ENCODE measurements at regions not wholly inside any gene's neighbourhood (a gene's known extent, or its start where the extent isn't known, plus 50 kb on each side); places are given as distances from the start of the nearest gene placed in this dataset.

DNA sequence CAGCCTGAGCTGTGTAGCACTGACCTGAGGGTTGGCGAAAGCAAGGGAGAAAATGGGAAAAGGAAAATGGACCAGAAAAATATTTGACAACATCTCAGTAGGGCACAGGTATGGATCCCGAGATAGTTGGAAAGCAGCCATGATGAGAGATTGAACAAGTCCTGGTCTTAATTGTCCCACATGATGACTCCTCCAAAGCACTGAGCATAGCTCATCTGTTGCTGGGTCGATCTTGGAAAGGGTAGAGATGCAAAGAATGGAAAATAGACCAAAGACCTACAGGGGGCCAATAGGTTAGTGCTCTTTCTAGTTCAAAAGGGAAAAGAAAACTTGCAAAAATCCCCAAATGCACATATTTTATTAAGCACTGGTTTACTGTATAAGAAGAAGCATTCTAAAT lies 251.9 kb downstream of the SEC23A start:
- ChIA-PET CTCF (interaction anchor here (0.7 kb wide), 1 partner anchor 16 kb away, joined by 3 read pairs; no protein-coding TSS in a partner anchor), POLR2A (no interaction called here)
- H3K9me3 ChIP-seq (ENCODE audit: control insufficient read depth, insufficient read depth, low read depth, low read length): no peaks in the 10 kb centered on the region
- no peak overlapping the region for H3K4me3 ChIP-seq (ENCODE audit: low read depth, low read length)
- no peaks in the 10 kb centered on the region for H3K4me1 ChIP-seq (ENCODE audit: control insufficient read depth, insufficient read depth, low read length)
- no peak overlapping the region for H3K27ac ChIP-seq (ENCODE audit: extremely low read depth, low read depth, low read length)
- H3K36me3 ChIP-seq (ENCODE audit: control insufficient read depth in 2 of 2, insufficient read depth in 1 of 2, low read length in 2 of 2): no peaks in the 10 kb centered on the region
- TF ChIP-seq ZNF560 (tag by site-specific recombination; IDR thresholded peaks at IDR 0.05; ENCODE audit: borderline replicate concordance) (no peak), SETDB1 (IDR thresholded peaks at IDR 0.05; ENCODE audit: insufficient read length, low read length) (no peak), ZNF121 (tag by site-specific recombination; IDR thresholded peaks at IDR 0.05) (no peak), ZBTB48 (tag by site-specific recombination; IDR thresholded peaks at IDR 0.05) (no peak), ZFP3 (tag by site-specific recombination; IDR thresholded peaks at IDR 0.05; ENCODE audit: low read depth) (no peak), TCF7L2 (IDR thresholded peaks at IDR 0.05; ENCODE audit: borderline replicate concordance, low read depth, low read length) (no peak), GLIS1 (tag by site-specific recombination; IDR thresholded peaks at IDR 0.05) (no peak), ZNF530 (tag by site-specific recombination; IDR thresholded peaks at IDR 0.05; ENCODE audit: low read depth) (no peak), ZNF138 (tag by site-specific recombination; IDR thresholded peaks at IDR 0.05; ENCODE audit: borderline replicate concordance) (no peak), BCL11B (tag by site-specific recombination; IDR thresholded peaks at IDR 0.05; ENCODE audit: low read depth) (no peak), ZBTB7A (tag by site-specific recombination; IDR thresholded peaks at IDR 0.05; ENCODE audit: low read depth) (no peak)
- TF ChIP-seq, protein P1, sequence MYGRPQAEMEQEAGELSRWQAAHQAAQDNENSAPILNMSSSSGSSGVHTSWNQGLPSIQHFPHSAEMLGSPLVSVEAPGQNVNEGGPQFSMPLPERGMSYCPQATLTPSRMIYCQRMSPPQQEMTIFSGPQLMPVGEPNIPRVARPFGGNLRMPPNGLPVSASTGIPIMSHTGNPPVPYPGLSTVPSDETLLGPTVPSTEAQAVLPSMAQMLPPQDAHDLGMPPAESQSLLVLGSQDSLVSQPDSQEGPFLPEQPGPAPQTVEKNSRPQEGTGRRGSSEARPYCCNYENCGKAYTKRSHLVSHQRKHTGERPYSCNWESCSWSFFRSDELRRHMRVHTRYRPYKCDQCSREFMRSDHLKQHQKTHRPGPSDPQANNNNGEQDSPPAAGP (tag by site-specific recombination; IDR thresholded peaks at IDR 0.05): no peak
- TF ChIP-seq, protein P2, sequence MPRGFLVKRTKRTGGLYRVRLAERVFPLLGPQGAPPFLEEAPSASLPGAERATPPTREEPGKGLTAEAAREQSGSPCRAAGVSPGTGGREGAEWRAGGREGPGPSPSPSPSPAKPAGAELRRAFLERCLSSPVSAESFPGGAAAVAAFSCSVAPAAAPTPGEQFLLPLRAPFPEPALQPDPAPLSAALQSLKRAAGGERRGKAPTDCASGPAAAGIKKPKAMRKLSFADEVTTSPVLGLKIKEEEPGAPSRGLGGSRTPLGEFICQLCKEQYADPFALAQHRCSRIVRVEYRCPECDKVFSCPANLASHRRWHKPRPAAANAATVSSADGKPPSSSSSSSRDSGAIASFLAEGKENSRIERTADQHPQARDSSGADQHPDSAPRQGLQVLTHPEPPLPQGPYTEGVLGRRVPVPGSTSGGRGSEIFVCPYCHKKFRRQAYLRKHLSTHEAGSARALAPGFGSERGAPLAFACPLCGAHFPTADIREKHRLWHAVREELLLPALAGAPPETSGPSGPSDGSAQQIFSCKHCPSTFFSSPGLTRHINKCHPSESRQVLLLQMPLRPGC (tag by site-specific recombination; IDR thresholded peaks at IDR 0.05): no peak
- TF ChIP-seq, protein P3, sequence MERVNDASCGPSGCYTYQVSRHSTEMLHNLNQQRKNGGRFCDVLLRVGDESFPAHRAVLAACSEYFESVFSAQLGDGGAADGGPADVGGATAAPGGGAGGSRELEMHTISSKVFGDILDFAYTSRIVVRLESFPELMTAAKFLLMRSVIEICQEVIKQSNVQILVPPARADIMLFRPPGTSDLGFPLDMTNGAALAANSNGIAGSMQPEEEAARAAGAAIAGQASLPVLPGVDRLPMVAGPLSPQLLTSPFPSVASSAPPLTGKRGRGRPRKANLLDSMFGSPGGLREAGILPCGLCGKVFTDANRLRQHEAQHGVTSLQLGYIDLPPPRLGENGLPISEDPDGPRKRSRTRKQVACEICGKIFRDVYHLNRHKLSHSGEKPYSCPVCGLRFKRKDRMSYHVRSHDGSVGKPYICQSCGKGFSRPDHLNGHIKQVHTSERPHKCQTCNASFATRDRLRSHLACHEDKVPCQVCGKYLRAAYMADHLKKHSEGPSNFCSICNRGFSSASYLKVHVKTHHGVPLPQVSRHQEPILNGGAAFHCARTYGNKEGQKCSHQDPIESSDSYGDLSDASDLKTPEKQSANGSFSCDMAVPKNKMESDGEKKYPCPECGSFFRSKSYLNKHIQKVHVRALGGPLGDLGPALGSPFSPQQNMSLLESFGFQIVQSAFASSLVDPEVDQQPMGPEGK (tag by site-specific recombination; IDR thresholded peaks at IDR 0.05): no peak

DNA sequence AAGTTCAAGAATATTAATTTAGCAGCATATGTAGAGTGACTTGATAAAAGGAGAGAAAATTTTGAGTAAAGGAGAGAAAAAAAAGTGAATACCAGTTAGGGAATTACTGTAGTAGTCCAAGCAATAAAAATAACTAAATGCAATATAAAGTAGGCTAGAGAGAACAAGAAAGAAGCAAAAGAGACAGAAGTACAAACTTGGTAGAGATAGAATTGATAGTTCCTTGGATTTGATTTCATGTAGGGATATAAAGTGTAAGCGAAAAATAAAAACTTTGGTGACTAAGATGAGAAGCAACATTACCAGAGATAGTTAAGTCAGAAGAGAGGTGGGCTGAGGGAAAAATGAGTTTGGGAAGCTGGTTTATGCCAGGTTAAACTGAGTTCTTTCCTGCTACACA lies 252.4 kb downstream of the SEC23A start:
- no peak overlapping the region for H3K27ac ChIP-seq (ENCODE audit: extremely low read depth, low read depth, low read length)
- ChIA-PET POLR2A (no interaction called here), CTCF (interaction anchor here (0.7 kb wide), 1 partner anchor 17 kb away, joined by 3 read pairs; no protein-coding TSS in a partner anchor)
- no peaks in the 10 kb centered on the region for H3K36me3 ChIP-seq (ENCODE audit: control insufficient read depth in 2 of 2, insufficient read depth in 1 of 2, low read length in 2 of 2)
- no peak overlapping the region for H3K4me3 ChIP-seq (ENCODE audit: low read depth, low read length)
- no peaks in the 10 kb centered on the region for H3K4me1 ChIP-seq (ENCODE audit: control insufficient read depth, insufficient read depth, low read length)
- H3K9me3 ChIP-seq (ENCODE audit: control insufficient read depth, insufficient read depth, low read depth, low read length): no peaks in the 10 kb centered on the region
- no peak for TF ChIP-seq ZNF510 (tag by site-specific recombination; IDR thresholded peaks at IDR 0.05; ENCODE audit: insufficient replicate concordance)
- no peak for TF ChIP-seq GLIS2 (tag by site-specific recombination; IDR thresholded peaks at IDR 0.05)
- TF ChIP-seq, protein P4, sequence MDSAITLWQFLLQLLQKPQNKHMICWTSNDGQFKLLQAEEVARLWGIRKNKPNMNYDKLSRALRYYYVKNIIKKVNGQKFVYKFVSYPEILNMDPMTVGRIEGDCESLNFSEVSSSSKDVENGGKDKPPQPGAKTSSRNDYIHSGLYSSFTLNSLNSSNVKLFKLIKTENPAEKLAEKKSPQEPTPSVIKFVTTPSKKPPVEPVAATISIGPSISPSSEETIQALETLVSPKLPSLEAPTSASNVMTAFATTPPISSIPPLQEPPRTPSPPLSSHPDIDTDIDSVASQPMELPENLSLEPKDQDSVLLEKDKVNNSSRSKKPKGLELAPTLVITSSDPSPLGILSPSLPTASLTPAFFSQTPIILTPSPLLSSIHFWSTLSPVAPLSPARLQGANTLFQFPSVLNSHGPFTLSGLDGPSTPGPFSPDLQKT (IDR thresholded peaks at IDR 0.05; ENCODE audit: borderline replicate concordance, low read depth, low read length): no peak
- TF ChIP-seq KLF7 (tag by site-specific recombination; IDR thresholded peaks at IDR 0.05; ENCODE audit: borderline replicate concordance): no peak
- TF ChIP-seq ZNF274 (IDR thresholded peaks at IDR 0.05; ENCODE audit: low read length): no peak
- TF ChIP-seq ZNF274 (tag by site-specific recombination; IDR thresholded peaks at IDR 0.05; ENCODE audit: borderline replicate concordance): no peak
- TF ChIP-seq MYNN (tag by site-specific recombination; IDR thresholded peaks at IDR 0.05; ENCODE audit: borderline replicate concordance): no peak
- TF ChIP-seq, protein P2 (tag by site-specific recombination; IDR thresholded peaks at IDR 0.05): no peak
- no peak for TF ChIP-seq ZNF791 (tag by site-specific recombination; IDR thresholded peaks at IDR 0.05)
- TF ChIP-seq, protein P5, sequence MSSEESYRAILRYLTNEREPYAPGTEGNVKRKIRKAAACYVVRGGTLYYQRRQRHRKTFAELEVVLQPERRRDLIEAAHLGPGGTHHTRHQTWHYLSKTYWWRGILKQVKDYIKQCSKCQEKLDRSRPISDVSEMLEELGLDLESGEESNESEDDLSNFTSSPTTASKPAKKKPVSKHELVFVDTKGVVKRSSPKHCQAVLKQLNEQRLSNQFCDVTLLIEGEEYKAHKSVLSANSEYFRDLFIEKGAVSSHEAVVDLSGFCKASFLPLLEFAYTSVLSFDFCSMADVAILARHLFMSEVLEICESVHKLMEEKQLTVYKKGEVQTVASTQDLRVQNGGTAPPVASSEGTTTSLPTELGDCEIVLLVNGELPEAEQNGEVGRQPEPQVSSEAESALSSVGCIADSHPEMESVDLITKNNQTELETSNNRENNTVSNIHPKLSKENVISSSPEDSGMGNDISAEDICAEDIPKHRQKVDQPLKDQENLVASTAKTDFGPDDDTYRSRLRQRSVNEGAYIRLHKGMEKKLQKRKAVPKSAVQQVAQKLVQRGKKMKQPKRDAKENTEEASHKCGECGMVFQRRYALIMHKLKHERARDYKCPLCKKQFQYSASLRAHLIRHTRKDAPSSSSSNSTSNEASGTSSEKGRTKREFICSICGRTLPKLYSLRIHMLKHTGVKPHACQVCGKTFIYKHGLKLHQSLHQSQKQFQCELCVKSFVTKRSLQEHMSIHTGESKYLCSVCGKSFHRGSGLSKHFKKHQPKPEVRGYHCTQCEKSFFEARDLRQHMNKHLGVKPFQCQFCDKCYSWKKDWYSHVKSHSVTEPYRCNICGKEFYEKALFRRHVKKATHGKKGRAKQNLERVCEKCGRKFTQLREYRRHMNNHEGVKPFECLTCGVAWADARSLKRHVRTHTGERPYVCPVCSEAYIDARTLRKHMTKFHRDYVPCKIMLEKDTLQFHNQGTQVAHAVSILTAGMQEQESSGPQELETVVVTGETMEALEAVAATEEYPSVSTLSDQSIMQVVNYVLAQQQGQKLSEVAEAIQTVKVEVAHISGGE (tag by site-specific recombination; conservative IDR thresholded peaks at IDR 0.05; ENCODE audit: low read depth): no peak
- no peak for TF ChIP-seq HOXD13 (CRISPR knock-in tag; IDR thresholded peaks at IDR 0.05; ENCODE audit: borderline replicate concordance)
- no peak for TF ChIP-seq FEZF1 (tag by site-specific recombination; IDR thresholded peaks at IDR 0.05)

Data from HEK293 (cell line).